Trophoblast cell (in vitro differentiated cells and primary cell): ENCODE measurements at regions not wholly inside any gene's neighbourhood (a gene's known extent, or its start where the extent isn't known, plus 50 kb on each side); places are given as distances from the start of the nearest gene placed in this dataset.

ENCODE experiments used
- DNase-seq, 2 donors: peaks; one replicate each; pipeline ENCODE4 v3.0.0-alpha.2; 2016
- H2AFZ ChIP-seq: 2 replicates; pipeline ENCODE4 v1.6.1; 2013; ENCODE audit warnings: low read length, moderate library complexity, mild to moderate bottlenecking; ENCODE audit not compliant: insufficient read depth, poor library complexity
- H2AK5ac ChIP-seq: 2 replicates; pipeline ENCODE4 v1.6.1; 2013; ENCODE audit warnings: mild to moderate bottlenecking, low read length
- H2BK120ac ChIP-seq: 2 replicates; pipeline ENCODE4 v1.6.1; 2013; ENCODE audit warnings: low read length, mild to moderate bottlenecking, moderate library complexity; ENCODE audit not compliant: insufficient read depth, poor library complexity
- H2BK12ac ChIP-seq: 2 replicates; pipeline ENCODE4 v1.6.1; 2013; ENCODE audit warnings: mild to moderate bottlenecking, low read length, moderate library complexity
- H2BK5ac ChIP-seq: 2 replicates; pipeline ENCODE4 v1.6.1; 2013; ENCODE audit warnings: low read length, low read depth, moderate library complexity, mild to moderate bottlenecking; ENCODE audit not compliant: poor library complexity
- H3K14ac ChIP-seq: 2 replicates; pipeline ENCODE4 v1.6.1; 2013; ENCODE audit warnings: mild to moderate bottlenecking, low read length
- H3K18ac ChIP-seq: 2 replicates; pipeline ENCODE4 v1.6.1; 2013; ENCODE audit warnings: mild to moderate bottlenecking, low read length
- H3K23ac ChIP-seq: 2 replicates; pipeline ENCODE4 v1.6.1; 2013; ENCODE audit warnings: low read length
- H3K27ac ChIP-seq: 2 replicates; pipeline ENCODE4 v1.5.1; 2013; ENCODE audit warnings: low read depth, mild to moderate bottlenecking, inconsistent platforms, low read length, moderate library complexity
- H3K27me3 ChIP-seq: 2 replicates; pipeline ENCODE4 v1.6.1; 2013; ENCODE audit warnings: inconsistent platforms, mild to moderate bottlenecking, low read length, moderate library complexity; ENCODE audit not compliant: insufficient read depth
- H3K36me3 ChIP-seq, 2 experiments: 1 replicate in 1 of 2; 2 replicates in 1 of 2; pipeline ENCODE4 v1.6.1; 2013; ENCODE audit warnings: low read length in 2 of 2, mild to moderate bottlenecking in 2 of 2, moderate library complexity in 1 of 2; ENCODE audit not compliant: insufficient read depth in 2 of 2, control insufficient read depth in 1 of 2
- H3K4ac ChIP-seq: 2 replicates; pipeline ENCODE4 v1.6.1; 2013; ENCODE audit warnings: low read depth, mild to moderate bottlenecking, low read length, moderate library complexity
- H3K4me1 ChIP-seq, 2 experiments: 1 replicate in 1 of 2; 2 replicates in 1 of 2; pipeline ENCODE4 v1.6.1; 2013; ENCODE audit warnings: low read length in 2 of 2, mild to moderate bottlenecking in 2 of 2, moderate library complexity in 1 of 2; ENCODE audit not compliant: insufficient read depth in 2 of 2, control insufficient read depth in 1 of 2
- H3K4me2 ChIP-seq: 2 replicates; pipeline ENCODE4 v1.6.1; 2013; ENCODE audit warnings: inconsistent platforms, mild to moderate bottlenecking, low read length, moderate library complexity
- H3K4me3 ChIP-seq: 2 replicates; pipeline ENCODE4 v1.5.1; 2013; ENCODE audit warnings: mild to moderate bottlenecking, low read depth, low read length, inconsistent platforms
- H3K79me1 ChIP-seq: one replicate; pipeline ENCODE4 v1.6.1; 2013; ENCODE audit warnings: low read length
- H3K79me2 ChIP-seq: 2 replicates; pipeline ENCODE4 v1.6.1; 2013; ENCODE audit warnings: low read length, mild to moderate bottlenecking; ENCODE audit not compliant: control insufficient read depth, insufficient read depth, poor library complexity
- H3K9ac ChIP-seq: 2 replicates; pipeline ENCODE4 v1.6.1; 2013; ENCODE audit warnings: mild to moderate bottlenecking, low read length
- H3K9me3 ChIP-seq: 2 replicates; pipeline ENCODE4 v1.6.1; 2013; ENCODE audit warnings: low read depth, mild to moderate bottlenecking, control low read depth, inconsistent platforms, low read length; ENCODE audit not compliant: insufficient read depth
- H4K12ac ChIP-seq: 2 replicates; pipeline ENCODE4 v1.6.1; 2013; ENCODE audit warnings: low read depth, mild to moderate bottlenecking, low read length, moderate library complexity
- H4K8ac ChIP-seq: 2 replicates; pipeline ENCODE4 v1.6.1; 2013; ENCODE audit warnings: low read depth, mild to moderate bottlenecking, low read length, moderate library complexity
- H4K91ac ChIP-seq: one replicate; pipeline ENCODE4 v1.6.1; 2013; ENCODE audit warnings: low read depth, mild to moderate bottlenecking, low read length, moderate library complexity
- WGBS: extraction: QIAGEN DNeasy Blood & Tissue Kit; methylation state at CpG from one replicate; pipeline ENCODE4 v1.1.7; 2013; ENCODE audit warnings: missing lambda C conversion rate; ENCODE audit not compliant: insufficient read length, insufficient coverage; ENCODE audit errors: extremely low coverage; 5-methylcytosine and 5-hydroxymethylcytosine counted together

- Histone ChIP-seq H3K27me3 (no peaks in the 10 kb centered on the region), H3K4me1 (no peaks in the 10 kb centered on the region), H3K27ac (no peak overlapping the region), H4K8ac (no peak overlapping the region), H3K23ac (no peak overlapping the region), H3K79me1 (no peaks in the 10 kb centered on the region), H3K9me3 (no peaks in the 10 kb centered on the region), H4K91ac (no peak overlapping the region), H3K4ac (no peak overlapping the region), H2BK12ac (no peak overlapping the region), H2AK5ac (no peak overlapping the region), H3K4me3 (no peak overlapping the region), H3K18ac (no peak overlapping the region), H2BK120ac (no peak overlapping the region), H3K4me2 (no peak overlapping the region), H3K9ac (no peak overlapping the region), H4K12ac (no peak overlapping the region), H3K36me3 (no peaks in the 10 kb centered on the region), H2AFZ (no peak overlapping the region), H3K79me2 (no peaks in the 10 kb centered on the region), H2BK5ac (no peak overlapping the region), H3K14ac (no peak overlapping the region)
- no peak for DNase-seq
- whole genome bisulfite sequencing = no CpG with 5 or more reads among the region's 2 CpGs
Measured at GRCh38 chr1:183730107-183730724, 74.7 kb upstream of the RGL1 start.

GRCh38 chr1:183726825-183727224, 73.7 kb upstream of the APOBEC4 start:
- WGBS = no CpG with 5 or more reads among the region's 1 CpG
- H2BK5ac ChIP-seq = no peak overlapping the region

GRCh38 chr1:183724350-183725042, 71.4 kb upstream of the APOBEC4 start:
- Histone ChIP-seq H4K12ac (no peak overlapping the region), H3K27me3 (no peaks in the 10 kb centered on the region), H2AK5ac (no peak overlapping the region), H3K27ac (no peak overlapping the region), H3K4me2 (no peak overlapping the region), H4K8ac (no peak overlapping the region), H2BK12ac (no peak overlapping the region), H3K79me2 (no peaks in the 10 kb centered on the region), H2AFZ (no peak overlapping the region), H3K36me3 (no peaks in the 10 kb centered on the region), H3K23ac (no peak overlapping the region), H2BK5ac (no peak overlapping the region), H3K4me1 (no peaks in the 10 kb centered on the region), H3K18ac (no peak overlapping the region), H3K9ac (no peak overlapping the region), H3K4me3 (no peak overlapping the region), H2BK120ac (no peak overlapping the region), H3K14ac (no peak overlapping the region), H3K79me1 (no peaks in the 10 kb centered on the region), H3K4ac (no peak overlapping the region), H4K91ac (no peak overlapping the region), H3K9me3 (no peaks in the 10 kb centered on the region)
- DNase-seq = no peak
- WGBS = no CpG with 5 or more reads among the region's 5 CpGs

More at GRCh38 chr1:183726825-183727224, 73.7 kb upstream of the APOBEC4 start:
- Histone ChIP-seq H4K12ac (no peak overlapping the region), H2BK120ac (no peak overlapping the region), H3K4me2 (no peak overlapping the region), H3K9ac (no peak overlapping the region), H3K14ac (no peak overlapping the region), H4K91ac (no peak overlapping the region), H2AK5ac (no peak overlapping the region), H4K8ac (no peak overlapping the region), H3K36me3 (no peaks in the 10 kb centered on the region), H3K9me3 (no peaks in the 10 kb centered on the region), H3K79me1 (no peaks in the 10 kb centered on the region), H3K27me3 (no peaks in the 10 kb centered on the region), H3K79me2 (no peaks in the 10 kb centered on the region), H3K4me3 (no peak overlapping the region), H3K4me1 (no peaks in the 10 kb centered on the region), H2AFZ (no peak overlapping the region), H3K18ac (no peak overlapping the region), H3K27ac (no peak overlapping the region), H3K4ac (no peak overlapping the region), H2BK12ac (no peak overlapping the region), H3K23ac (no peak overlapping the region)
- DNase-seq = no peak

- H3K4me1 ChIP-seq = no peaks in the 10 kb centered on the region
- H2AK5ac ChIP-seq = no peak overlapping the region
- no peak overlapping the region for H2BK12ac ChIP-seq
- H3K27ac ChIP-seq = no peak overlapping the region
- H2BK5ac ChIP-seq = no peak overlapping the region
- no peak for DNase-seq
- no peak overlapping the region for H3K18ac ChIP-seq
- H3K23ac ChIP-seq = no peak overlapping the region
- no peaks in the 10 kb centered on the region for H3K27me3 ChIP-seq
- H3K4me2 ChIP-seq = no peak overlapping the region
- H2BK120ac ChIP-seq = no peak overlapping the region
- H3K36me3 ChIP-seq = no peaks in the 10 kb centered on the region
- no peaks in the 10 kb centered on the region for H3K79me2 ChIP-seq
- H3K4ac ChIP-seq = no peak overlapping the region
- H4K12ac ChIP-seq = no peak overlapping the region
- H4K91ac ChIP-seq = no peak overlapping the region
- H2AFZ ChIP-seq = no peak overlapping the region
- H3K4me3 ChIP-seq = no peak overlapping the region
- no peak overlapping the region for H3K14ac ChIP-seq
- no peak overlapping the region for H4K8ac ChIP-seq
- no CpG with 5 or more reads among the region's 2 CpGs for WGBS
- no peaks in the 10 kb centered on the region for H3K9me3 ChIP-seq
- H3K79me1 ChIP-seq = no peaks in the 10 kb centered on the region
- no peak overlapping the region for H3K9ac ChIP-seq
Measured at GRCh38 chr1:183723571-183723970, 70.5 kb upstream of the APOBEC4 start.
